Smooth muscle cell (in vitro differentiated cells): ENCODE measurements at regions not wholly inside any gene's neighbourhood (a gene's known extent, or its start where the extent isn't known, plus 50 kb on each side); places are given as distances from the start of the nearest gene placed in this dataset.
"Not testable (repeated sequence)": the region's sequence is repeated elsewhere in the genome, so short reads cannot be mapped to it uniquely, and the experiment has no call there.

Experiments used
- DNase-seq: peaks from one replicate; lab custom pipeline; 2025; ENCODE audit not compliant: unreplicated experiment; lab: John Stamatoyannopoulos, UW
- H2AFZ ChIP-seq: fragments of 200-600 bp; sonication (generic); 2 replicates; pipeline ENCODE4 v1.6.0; 2016; ENCODE audit warnings: antibody characterized with exemption, low read depth, mild to moderate bottlenecking
- H3F3A ChIP-seq: fragments of 200-600 bp; sonication (generic); 2 replicates; pipeline ENCODE4 v1.6.0; 2017; ENCODE audit warnings: antibody characterized with exemption, low read depth
- H3K27ac ChIP-seq: fragments of 200-600 bp; sonication (generic); 2 replicates; pipeline ENCODE4 v1.5.1; 2016; ENCODE audit warnings: low read depth, mild to moderate bottlenecking
- H3K27me3 ChIP-seq: fragments of 200-600 bp; sonication (generic); 2 replicates; pipeline ENCODE4 v1.6.1; 2016; ENCODE audit warnings: low read depth, mild to moderate bottlenecking
- H3K36me3 ChIP-seq: fragments of 200-600 bp; sonication (generic); 2 replicates; pipeline ENCODE4 v1.5.1; 2016; ENCODE audit warnings: low read depth
- H3K4me1 ChIP-seq: fragments of 200-600 bp; sonication (generic); 2 replicates; pipeline ENCODE4 v1.5.1; 2016; ENCODE audit warnings: low read depth
- H3K4me2 ChIP-seq: fragments of 200-600 bp; sonication (generic); 2 replicates; pipeline ENCODE4 v1.6.0; 2016; ENCODE audit warnings: mild to moderate bottlenecking
- H3K4me3 ChIP-seq: fragments of 200-600 bp; sonication (generic); 2 replicates; pipeline ENCODE4 v1.5.1; 2016; ENCODE audit warnings: mild to moderate bottlenecking
- H3K79me2 ChIP-seq: fragments of 200-600 bp; sonication (generic); 2 replicates; pipeline ENCODE4 v1.6.0; 2016; ENCODE audit warnings: low read depth, mild to moderate bottlenecking
- H3K9ac ChIP-seq: fragments of 200-600 bp; sonication (generic); 2 replicates; pipeline ENCODE4 v1.6.0; 2016; ENCODE audit warnings: low read depth
- H3K9me3 ChIP-seq: fragments of 200-600 bp; sonication (generic); replicated peaks from 2 replicates; pipeline ENCODE4 v1.5.1; 2016; ENCODE audit warnings: low read depth
- H4K20me1 ChIP-seq: fragments of 200-600 bp; sonication (generic); 2 replicates; pipeline ENCODE4 v1.6.0; 2016; ENCODE audit warnings: low read depth
- WGBS: methylation state at CpG from one replicate; pipeline ENCODE4 v1.1.7; 2016; ENCODE audit warnings: low lambda C conversion rate; 5-methylcytosine and 5-hydroxymethylcytosine counted together

GRCh38 chr1:149366402-149366801 lies 108.4 kb upstream of the NBPF19 start:
- not testable (repeated sequence) for H3K27me3 ChIP-seq, H3K4me2 ChIP-seq, H3F3A ChIP-seq, H3K9ac ChIP-seq, H3K4me3 ChIP-seq, H2AFZ ChIP-seq, H3K79me2 ChIP-seq, H3K9me3 ChIP-seq, H3K36me3 ChIP-seq, H4K20me1 ChIP-seq, H3K27ac ChIP-seq, DNase-seq, H3K4me1 ChIP-seq
- 92% methylated on average over 1 of the region's 1 CpG for WGBS

GRCh38 chr1:149367472-149368044 lies 107.3 kb upstream of the NBPF19 start:
- H3K36me3 ChIP-seq, H3K79me2 ChIP-seq, H3K9ac ChIP-seq, DNase-seq, H3K4me3 ChIP-seq, H3F3A ChIP-seq, H3K27ac ChIP-seq, H3K9me3 ChIP-seq, H3K4me2 ChIP-seq, H3K27me3 ChIP-seq, H4K20me1 ChIP-seq, H2AFZ ChIP-seq, H3K4me1 ChIP-seq: not testable (repeated sequence)
- 72% methylated on average over 2 of the region's 3 CpGs for WGBS

- 71% methylated on average over 1 of the region's 1 CpG for WGBS
- H4K20me1 ChIP-seq, DNase-seq, H3F3A ChIP-seq, H3K27me3 ChIP-seq, H3K4me1 ChIP-seq, H3K9me3 ChIP-seq, H3K36me3 ChIP-seq, H3K4me3 ChIP-seq, H3K27ac ChIP-seq, H2AFZ ChIP-seq, H3K9ac ChIP-seq, H3K79me2 ChIP-seq, H3K4me2 ChIP-seq: not testable (repeated sequence)
Measured at GRCh38 chr1:149368337-149368736, 106.5 kb upstream of the NBPF19 start.

- not testable (repeated sequence) for H3K4me3 ChIP-seq, H3K27ac ChIP-seq, H3K79me2 ChIP-seq, H3K4me1 ChIP-seq, DNase-seq, H3F3A ChIP-seq, H2AFZ ChIP-seq, H3K36me3 ChIP-seq, H4K20me1 ChIP-seq, H3K27me3 ChIP-seq, H3K9ac ChIP-seq, H3K9me3 ChIP-seq, H3K4me2 ChIP-seq
- no CpG with 5 or more reads among the region's 1 CpG for whole genome bisulfite sequencing
Measured at GRCh38 chr1:149369081-149369480, 105.8 kb upstream of the NBPF19 start.

- not testable (repeated sequence) for DNase-seq, H3K9me3 ChIP-seq, H3K4me1 ChIP-seq, H4K20me1 ChIP-seq, H3K36me3 ChIP-seq, H3K27ac ChIP-seq, H3K4me3 ChIP-seq, H3K4me2 ChIP-seq, H3F3A ChIP-seq, H3K9ac ChIP-seq, H3K79me2 ChIP-seq, H3K27me3 ChIP-seq, H2AFZ ChIP-seq
- 68% methylated on average over 3 of the region's 4 CpGs for WGBS
Measured at GRCh38 chr1:149371955-149372354, 102.9 kb upstream of the NBPF19 start.

GRCh38 chr1:149378462-149378861 lies 96.4 kb upstream of the NBPF19 start:
- not testable (repeated sequence) for H2AFZ ChIP-seq, H3K27ac ChIP-seq, H3K9ac ChIP-seq, H4K20me1 ChIP-seq, H3K36me3 ChIP-seq, H3K4me1 ChIP-seq, H3K27me3 ChIP-seq, H3K79me2 ChIP-seq, DNase-seq, H3K9me3 ChIP-seq, H3K4me2 ChIP-seq, H3K4me3 ChIP-seq, H3F3A ChIP-seq
- WGBS = 75% methylated on average over 3 of the region's 3 CpGs

GRCh38 chr1:149390173-149390926 lies 84.5 kb upstream of the NBPF19 start:
- not testable (repeated sequence) for H3K9me3 ChIP-seq, H3K27me3 ChIP-seq, H3K79me2 ChIP-seq, H4K20me1 ChIP-seq, H3K9ac ChIP-seq, H3K36me3 ChIP-seq, H2AFZ ChIP-seq, H3K4me1 ChIP-seq, H3F3A ChIP-seq
- peak overlapping the region; percentile 80 for H3K4me2 ChIP-seq
- peak overlapping the region; percentile 59 for H3K4me3 ChIP-seq
- whole genome bisulfite sequencing = 3% methylated on average over 37 of the region's 69 CpGs
- peak; percentile 6 for DNase-seq
- H3K27ac ChIP-seq = peak overlapping the region; percentile 31

GRCh38 chr1:149390931-149391330 lies 83.9 kb upstream of the NBPF19 start:
- peak overlapping the region; percentile 31 for H3K27ac ChIP-seq
- H3K9ac ChIP-seq = not testable (repeated sequence)

More at GRCh38 chr1:149390931-149391330, 83.9 kb upstream of the NBPF19 start:
- not testable (repeated sequence) for H4K20me1 ChIP-seq, H3K4me1 ChIP-seq, H3F3A ChIP-seq, H3K27me3 ChIP-seq, H2AFZ ChIP-seq, H3K79me2 ChIP-seq, DNase-seq, H3K36me3 ChIP-seq, H3K9me3 ChIP-seq
- H3K4me2 ChIP-seq = peak overlapping the region; percentile 80
- WGBS = no CpG with 5 or more reads among the region's 43 CpGs
- peak overlapping the region; percentile 59 for H3K4me3 ChIP-seq
